Activated CD8-positive, alpha-beta memory T cell treated with anti-CD3 and anti-CD28 coated beads, Interleukin-2, amount 50 U/mL, for 1 hour (primary cell): ENCODE measurements at regions not wholly inside any gene's neighbourhood (a gene's known extent, or its start where the extent isn't known, plus 50 kb on each side); places are given as distances from the start of the nearest gene placed in this dataset.
"Not testable (repeated sequence)": the region's sequence is repeated elsewhere in the genome, so short reads cannot be mapped to it uniquely, and the experiment has no call there.

ENCODE experiments used
- DNase-seq: peaks from one replicate; pipeline ENCODE4 v3.0.0-alpha.2; 2020; ENCODE audit errors: extremely low read depth

DNA sequence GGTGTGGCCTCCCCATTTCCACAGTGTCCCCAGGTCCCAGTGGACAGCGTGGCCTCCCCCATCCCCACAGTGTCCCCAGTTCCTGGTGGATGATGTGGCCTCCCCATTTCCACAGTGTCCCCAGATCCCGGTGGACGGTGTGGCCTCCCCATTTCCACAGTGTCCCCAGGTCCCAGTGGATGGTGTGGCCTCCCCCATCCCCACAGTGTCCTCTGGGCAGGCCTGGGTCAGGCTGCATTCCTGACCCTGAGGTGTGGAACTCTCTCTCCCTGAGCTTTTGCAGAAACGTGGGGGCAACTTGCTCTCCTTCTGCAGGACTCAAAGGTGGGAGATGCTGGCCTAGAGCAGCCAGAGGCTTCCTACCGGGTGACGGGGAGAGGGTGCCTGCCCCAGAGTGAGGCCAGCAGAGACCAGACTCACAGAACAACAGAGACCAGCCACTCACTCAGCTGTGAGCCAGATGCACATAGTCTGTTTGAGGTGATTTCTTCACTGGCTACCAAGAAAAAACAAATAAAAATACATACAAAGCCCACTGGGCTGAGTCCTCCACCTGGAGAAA lies 85.8 kb upstream of the FGF3 start:
- no peak for DNase-seq

DNA sequence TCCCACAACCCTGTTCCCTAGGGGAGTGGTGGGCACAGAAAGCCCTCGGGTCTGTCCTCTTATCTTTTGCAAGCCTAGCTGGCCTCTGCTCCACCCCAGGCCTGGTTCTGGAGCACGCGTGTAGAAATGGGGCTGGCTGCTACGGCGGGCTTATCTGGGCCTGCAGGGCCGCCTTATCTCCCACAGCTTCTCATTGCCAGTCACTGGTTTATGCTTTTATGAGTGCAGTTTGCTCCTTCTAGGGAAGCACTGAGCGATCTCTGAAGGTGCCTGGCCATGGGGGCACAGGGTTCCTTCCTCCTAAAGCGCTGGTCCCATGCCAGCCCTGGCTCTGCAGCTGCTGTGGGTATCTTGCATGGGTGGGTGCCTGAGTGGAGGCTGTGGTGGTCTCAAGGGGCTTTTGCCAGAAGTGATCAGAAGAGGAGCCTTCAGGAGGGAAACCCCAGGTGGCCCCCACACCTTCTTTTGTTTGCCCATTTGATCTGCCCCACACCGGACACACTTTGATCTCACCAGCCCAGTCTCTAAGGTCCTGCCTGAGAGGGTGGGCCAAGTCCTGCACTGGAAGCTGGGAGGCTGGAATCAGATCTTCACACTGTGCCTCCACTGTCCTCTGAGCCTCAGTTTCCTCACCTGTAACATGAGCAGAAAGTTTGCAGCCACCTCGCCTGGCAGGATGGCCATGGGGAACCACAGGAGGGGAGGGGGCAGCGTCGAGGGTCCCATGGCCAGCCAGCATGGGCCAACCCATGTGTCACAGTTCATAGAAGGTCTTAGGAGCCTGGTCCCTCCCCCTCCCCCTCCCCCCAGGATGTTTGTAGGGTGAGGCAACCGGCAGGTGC lies 86.6 kb upstream of the FGF3 start:
- DNase-seq: no peak

DNA sequence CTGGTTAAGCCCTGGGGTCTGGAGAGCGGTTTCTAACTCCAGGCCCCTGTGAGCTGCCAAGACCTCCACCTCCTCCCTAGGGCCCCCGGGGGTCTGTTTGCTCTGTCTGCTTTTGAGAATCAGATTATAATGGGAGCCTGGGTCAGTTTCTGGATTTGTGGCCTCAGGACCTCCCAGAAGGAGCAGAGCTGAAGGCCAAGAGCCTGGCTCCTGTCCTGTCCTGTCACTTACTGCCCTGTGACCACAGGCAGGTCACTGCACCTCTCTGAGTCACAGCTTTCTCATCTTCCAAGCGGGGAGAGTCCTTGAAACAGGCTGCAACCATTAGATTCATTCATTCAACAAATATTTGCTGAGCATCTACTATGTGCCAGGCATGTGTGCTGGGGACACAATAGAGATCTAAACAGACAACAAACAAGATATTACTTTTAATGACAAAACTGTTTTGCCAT lies 87.3 kb upstream of the FGF3 start:
- DNase-seq: no peak

DNA sequence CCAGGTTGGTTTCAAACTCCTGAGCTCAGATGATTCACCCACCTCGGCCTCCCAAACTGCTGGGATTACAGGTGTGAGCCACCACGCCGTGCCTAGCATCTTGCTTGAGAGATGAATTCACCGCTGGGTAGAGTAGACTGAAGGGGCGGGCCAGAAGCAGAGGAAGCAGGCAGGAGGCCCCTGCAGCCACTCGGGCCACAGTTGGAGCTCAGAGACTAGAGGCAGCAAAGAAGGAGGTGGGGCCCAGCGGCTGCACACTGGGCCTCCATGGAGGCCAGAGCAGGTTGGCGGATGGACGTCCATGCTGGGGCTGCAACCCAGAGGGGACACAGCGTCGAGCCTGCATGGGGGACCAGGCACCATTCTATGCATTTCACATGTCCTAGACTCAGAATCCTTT lies 88.4 kb upstream of the FGF3 start:
- no peak for DNase-seq

DNA sequence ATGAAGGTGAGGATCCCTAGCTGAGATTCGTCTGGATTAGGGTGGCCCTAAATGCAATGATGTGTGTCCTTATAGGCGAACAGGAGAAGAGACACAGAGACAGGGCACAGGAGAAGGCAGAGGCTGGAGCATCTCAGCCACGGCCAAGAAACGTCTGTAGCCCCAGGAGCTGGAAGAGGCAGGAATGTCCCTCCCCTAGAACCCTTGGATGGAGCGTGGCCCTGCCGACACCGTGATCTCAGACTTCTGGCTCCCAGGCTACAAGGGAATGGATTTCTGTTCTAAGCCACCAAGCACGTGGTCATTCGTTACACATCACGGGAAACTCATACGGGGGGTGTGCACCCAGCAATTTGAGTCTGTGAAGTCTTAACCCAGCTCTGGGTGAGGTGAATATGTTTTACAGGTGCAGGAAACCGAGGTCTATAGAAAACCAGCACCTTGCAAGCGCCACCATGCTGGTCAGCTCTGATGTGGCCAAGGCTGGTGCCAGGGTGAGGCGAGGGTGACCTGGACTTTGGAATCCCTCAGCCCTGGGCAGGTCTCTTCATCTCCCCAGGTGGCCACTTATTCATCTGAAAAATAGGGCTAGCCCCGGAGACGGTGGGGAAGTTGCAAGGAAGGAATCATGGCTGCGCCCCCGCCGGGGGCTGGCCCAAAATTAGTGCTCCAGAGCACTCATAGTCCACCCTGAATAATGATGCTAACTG lies 89.5 kb upstream of the FGF3 start:
- no peak for DNase-seq

DNA sequence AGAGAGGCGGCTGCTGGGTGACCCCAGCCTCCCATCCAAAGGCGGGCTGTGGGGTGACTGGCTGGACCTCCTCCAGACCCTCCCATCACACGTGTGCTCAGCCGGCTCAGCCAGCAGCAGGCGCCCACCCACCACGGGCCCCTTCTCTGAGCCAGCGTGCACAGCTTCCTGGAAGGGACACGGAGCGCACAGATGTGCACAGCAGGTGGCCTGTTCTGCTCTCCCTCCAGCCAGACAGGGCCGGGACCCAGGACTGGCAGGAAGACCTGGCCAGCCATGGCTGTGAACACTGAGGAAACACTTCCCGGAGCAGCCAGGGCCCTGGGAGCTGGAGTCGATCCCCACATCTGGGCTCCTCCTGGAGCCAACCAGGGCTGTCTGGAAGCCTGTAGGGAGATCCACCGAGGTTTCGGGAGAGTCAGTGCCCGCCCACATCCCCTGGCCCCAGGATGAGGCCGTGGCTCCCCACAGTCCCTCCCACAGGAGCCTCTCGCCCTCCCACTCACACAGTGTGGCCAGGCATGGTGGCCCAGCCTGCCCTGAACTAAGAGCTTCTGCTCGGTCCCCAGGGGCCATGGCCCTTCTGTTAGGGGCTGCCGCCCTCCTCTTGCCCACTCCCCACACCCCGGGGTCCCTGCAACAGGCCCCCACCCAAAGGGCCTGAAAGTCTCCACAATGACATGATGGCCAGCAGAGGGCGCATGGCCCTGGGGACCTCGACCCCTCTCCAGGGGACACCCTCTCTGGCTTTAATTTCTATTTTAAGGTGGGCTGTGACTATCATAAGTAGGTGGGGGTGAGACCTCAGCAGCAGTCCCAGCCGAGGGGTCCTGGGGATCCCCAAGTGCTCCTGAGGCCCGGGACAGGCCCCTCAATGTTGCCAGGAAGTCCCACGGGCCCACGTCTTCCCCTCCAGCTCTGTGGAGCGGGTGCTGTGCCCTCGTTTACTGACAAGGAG lies 90.6 kb upstream of the FGF3 start:
- no peak for DNase-seq

DNA sequence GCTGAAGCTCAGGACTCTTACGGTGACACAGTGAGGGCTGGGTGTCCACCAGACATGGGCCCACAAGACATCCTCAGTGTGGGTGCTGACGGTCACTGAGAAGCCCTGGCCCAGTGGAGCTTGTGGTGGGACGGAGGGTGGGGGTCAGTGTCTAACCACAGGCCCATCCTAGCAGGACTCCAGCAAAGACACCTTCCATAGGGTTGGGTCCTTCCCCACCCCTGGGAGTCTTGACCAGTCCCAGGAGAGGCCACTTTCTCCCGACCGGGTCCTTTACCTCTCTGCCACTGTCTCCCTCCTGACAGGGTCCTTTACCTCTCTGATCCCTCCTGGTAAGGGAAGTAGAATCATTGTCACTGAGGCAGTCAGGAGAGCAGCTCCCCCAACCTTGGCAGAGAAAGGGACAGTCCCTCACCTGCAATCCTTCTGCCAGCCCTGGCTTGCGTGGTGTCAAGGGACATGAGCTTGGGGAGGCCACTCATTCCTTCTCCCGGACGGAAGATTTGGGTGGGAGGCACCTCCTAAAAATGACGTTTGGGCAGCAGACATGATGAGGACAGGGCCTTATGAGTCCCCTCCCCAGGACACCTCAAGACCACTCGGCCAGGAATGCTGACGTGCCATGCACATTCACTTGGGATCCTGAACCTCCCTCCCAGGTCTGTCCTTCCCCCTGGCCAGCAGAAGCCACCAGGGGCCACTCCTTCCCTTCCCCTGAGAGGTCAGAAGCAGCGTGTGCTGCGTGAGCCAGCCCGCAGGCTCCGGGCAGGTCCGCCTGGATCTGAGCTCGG lies 91.5 kb upstream of the FGF3 start:
- no peak for DNase-seq

DNA sequence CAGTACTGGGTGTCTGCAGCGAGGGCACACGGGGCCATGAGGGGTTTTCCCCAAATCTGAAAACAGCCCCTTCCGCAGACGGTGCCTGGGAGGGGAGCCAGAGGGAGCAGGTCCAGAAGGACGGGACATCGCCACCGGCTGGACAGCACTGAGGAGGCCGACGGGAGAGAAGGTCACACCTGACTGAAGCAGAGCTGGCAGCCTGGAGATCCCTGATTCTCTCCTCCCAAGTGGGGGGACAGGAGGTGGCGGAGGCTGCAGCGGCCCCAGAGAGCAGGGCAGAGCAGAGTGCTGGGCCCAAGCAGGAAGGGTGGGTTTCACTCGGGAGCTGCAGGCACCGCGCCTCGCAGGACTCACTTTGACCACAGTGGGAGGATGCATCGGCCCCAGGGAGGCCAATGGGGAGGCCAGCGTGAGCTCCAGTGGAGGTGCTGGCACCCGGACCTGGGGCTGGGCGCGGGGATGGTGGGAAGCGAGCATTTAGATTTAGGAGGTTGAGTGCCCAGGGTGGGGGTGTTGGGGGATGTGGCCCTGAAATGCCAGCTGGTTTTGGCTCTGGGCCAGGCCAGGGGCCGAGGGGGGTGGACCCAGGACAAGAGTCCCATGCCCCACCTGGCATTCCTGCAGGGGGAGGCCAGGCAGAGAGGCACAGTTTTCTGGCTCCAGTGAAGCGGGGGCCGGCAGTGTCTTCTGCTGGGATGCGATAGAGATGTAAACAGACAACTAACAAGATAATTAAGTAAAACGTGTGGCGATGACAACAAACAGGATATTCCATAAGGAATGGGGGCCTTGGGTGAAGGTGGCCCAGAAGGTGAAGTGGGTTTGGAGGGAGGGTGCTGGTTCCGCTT lies 92.3 kb upstream of the FGF3 start:
- no peak for DNase-seq

DNA sequence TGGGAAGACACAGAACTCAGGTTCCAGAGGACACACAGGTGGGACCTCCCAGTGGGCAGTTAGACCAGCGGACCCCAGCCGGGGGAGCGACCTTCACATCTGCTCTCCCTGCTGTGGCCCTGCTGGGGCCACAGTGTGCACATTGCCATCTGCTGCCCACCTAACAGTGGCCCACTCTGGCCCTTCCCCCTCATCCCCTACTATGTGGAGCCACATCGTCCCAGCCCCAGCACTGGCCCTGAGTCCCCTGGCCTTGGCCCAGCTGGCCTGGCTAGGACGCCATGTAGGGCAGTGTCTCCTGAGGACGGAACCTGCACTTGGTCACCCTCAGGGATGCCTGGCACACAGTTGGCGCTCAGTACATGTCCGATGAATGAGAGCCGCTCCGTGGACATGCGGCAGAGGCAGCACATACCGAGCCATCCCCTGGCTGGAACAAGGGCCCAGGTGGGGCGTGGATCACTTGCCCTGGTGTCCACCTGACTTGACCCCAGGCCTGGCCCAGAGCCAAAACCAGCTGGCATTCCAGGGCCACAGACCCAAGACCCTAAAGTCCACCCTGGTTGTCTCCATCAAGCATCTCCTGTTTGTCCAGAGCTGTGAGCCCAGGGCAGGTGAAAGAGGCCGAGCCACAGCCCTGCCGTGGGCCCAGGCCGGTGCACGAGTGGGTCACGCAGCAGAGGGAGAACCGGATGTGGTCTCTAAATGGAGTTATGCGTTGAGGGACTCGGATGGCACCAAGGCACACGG lies 93.1 kb upstream of the FGF3 start:
- no peak for DNase-seq

DNA sequence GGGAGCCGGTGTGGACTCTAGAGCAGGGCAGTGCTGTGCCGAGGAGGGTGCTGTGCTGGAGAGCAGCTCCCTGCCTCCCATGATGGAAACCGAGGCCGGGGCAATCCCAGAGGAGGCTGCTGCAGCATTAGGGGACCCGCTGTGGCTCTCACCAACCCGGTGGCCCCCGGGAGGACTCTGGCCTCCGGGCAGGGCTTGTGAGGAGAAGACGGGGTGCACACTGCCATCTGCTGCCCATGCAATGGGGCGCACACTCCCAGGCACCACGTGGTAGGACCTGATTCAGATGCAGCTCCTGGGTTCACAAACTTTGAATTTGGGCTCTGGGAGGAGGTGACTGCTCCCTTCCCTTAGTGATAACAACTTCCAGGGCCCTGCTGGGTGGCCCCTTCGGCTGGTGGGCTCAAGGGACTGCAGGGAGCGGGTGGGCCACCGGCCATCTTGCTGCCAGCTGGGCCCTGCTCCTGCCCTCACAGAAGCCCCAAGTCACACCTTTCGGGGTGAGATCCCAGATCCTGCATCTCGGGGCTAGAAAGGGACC lies 93.8 kb upstream of the FGF3 start:
- no peak for DNase-seq

DNA sequence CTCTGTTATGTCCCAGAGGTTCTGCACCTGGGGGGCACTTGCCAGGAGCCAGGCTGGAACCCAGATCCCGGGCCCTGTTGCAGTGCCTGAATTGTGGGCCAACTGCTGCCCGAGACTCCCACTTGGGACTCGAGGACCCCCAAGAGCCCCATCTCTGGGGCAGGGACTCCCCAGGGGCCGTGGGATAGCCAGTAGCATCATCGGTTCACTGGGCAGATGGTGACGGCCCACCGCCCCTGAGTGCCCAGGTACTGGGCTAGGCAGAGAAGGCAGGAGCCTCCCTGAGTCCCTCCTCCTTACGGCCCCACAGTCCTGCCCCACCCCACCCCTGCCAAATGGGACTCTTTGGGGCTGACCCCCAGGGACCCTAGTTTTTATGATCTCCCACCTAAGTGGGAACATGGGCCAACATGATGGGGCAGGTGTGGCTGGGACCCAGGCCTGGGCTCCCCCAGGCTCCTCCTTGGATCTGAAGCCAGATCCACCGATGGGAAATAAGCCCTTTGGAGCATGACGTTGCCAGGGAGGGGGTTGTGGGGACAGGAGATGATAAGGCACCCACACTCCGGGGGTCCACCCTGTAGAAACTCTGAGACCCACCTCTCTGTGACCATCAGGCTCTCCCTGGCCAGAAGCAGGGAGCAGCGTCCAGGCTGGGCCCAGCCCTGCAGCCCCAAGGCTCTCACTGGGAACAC lies 94.5 kb upstream of the FGF3 start:
- DNase-seq: no peak

DNA sequence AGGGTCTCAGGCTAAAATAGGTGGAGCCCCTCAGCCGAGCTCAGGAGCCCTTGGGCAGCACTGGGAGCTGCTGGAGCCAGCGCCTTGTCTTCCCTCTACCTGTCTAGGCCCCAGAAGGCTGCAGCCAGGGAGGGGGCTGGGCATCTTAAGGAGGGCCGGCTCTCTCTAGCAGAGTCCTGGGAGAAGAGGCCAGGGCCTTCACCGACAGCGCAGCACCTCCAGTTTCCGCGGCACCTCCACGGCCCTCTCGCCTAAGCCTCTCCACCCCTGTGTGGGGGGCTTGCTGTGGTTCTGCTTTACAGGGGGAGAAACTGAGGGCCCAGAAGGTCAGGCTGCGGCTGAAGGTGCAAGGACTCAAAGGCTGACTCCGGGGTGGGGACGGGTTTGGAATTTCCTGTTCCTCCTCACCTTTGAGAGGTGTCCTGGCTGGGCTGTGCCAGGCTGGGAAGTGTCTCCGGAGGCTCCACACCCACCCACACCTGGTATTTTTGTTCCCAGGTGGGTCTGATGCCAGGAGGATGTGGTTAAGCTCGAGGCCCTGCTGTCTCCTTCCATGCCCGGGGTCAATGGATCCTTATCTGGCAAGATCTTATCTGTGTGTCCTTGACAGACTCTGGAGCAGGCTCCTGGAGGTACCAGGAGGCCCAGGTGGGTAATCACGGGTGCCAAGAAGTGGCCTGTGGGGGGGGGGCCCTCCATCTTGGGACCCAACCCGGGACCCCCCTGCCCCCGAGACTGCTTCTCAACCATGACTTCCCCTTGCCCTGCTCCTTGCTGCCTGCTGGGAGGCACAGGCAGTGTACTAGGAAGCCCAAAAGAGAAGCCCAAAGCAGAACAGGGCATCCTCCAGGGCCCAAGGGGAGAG lies 95.3 kb upstream of the FGF3 start:
- DNase-seq: no peak

DNA sequence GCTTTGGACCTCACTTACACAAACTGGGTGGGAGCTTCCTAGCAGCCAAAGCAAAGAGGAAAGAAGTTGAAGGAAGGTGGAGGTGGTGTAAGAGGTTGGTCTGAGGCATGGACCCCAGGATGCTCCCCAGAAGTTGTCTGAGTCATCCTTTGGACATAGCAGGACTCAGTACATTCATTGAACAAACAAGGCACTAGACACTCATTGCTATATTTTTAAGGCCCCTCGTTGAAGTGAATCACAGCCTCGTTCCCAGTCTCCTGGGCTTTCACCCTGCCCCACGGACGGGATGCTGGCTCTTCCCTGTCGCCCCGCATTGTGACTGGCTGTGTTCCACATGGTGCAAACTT lies 95.9 kb upstream of the FGF3 start:
- DNase-seq: no peak

DNA sequence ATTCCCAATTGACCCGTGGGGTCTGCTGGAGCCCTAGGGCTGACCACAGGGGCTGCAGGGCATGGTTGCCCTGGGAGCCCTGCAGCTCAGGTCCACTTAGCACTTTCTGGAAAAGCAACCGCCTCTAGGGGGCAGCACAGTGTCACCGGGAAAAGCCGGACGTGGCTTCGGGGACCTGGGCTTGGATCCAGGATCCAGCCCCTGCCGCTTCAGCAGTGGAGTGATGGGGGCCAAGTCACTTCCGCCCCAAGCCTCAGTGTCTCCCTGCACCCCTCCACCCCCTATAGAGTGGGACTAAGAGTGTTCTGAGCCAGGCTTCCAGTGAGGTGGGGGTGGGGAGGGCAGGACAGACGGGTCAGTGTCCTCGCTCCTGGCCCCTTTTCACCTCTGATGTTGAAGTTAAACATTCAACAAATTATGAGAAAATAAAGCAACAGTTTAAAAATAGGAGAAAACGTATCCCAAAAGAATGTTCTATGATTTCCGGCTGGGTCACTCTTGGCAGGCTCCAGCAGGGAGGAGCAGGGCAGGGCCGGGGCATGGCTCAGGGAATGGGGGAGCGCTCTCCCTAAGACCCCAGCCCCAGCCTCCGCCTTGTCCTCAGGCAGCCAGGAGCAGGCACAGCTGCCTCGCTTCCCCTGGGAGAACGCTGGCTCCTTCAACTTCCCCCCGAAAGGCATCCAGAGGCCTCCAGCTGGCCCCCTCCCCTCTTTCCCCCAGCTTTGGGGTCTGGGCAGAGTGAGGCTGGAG lies 96.5 kb upstream of the FGF3 start:
- no peak for DNase-seq

DNA sequence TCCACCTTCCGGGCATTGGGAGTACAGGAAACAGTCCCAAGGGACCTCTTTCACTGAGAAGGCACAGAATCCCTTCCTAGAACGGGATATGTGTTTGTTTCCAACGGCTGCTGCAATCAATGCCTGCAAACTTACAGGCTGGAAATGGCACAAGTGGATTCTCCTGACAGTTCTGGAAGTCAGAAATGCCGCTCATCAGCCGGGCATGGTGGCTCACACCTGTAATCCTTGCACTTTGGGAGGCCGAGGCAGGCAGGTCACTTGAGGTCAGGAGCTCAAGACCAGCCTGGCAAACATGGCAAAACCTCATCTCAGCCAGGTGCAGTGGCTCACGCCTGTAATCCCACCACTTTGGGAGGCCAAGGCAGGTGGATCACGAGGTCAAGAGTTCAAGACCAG lies 97.0 kb upstream of the FGF3 start:
- not testable (repeated sequence) for DNase-seq

DNA sequence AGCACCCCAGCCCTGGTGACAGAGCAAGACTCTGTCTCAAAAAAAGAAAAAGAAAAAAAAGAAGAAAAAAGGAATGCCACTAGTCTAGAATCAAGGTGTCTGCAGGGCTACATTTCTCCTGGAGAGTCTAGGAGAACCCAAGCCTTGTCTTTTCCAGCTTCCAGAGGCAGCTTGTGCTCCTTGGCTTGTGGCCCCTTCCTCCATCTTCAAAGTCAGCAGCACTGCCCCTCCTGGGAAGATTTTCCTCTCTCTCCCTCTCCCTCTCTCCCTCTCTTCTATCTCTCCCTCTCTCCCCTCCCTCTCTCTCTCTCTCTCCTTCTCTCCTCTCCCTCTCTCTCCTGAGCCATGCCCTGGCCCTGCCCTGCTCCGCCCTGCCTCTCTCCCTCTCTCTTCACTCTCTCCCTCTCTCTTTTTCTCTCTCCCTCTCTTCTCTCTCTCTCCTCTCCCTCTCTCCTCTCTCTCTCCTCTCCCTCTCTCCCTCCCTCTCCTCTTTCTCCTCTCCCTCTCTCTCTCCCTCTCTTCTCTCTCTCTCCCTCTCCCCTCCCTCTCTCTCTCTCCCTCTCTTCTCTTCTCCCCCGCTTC lies 97.7 kb upstream of the FGF3 start:
- DNase-seq: no peak
